Keratinocyte (primary cell): ENCODE measurements at regions not wholly inside any gene's neighbourhood (a gene's known extent, or its start where the extent isn't known, plus 50 kb on each side); places are given as distances from the start of the nearest gene placed in this dataset.

Experiments
- DNase-seq: peaks from one replicate; pipeline ENCODE4 v3.0.0-alpha.2; 2011; ENCODE audit warnings: low read depth, missing footprints, low spot score
- FAIRE-seq: peaks from 2 replicates; lab custom pipeline; 2011; peaks lifted over from hg19 to GRCh38; lab: Jason Lieb, UNC
- H2AFZ ChIP-seq: 2 replicates; pipeline ENCODE4 v1.6.0; 2012; ENCODE audit warnings: low read length, control low read depth, inconsistent platforms; ENCODE audit not compliant: control insufficient read depth
- H3K27ac ChIP-seq: 2 replicates; pipeline ENCODE4 v1.5.1; 2011; ENCODE audit warnings: low read length; ENCODE audit not compliant: control insufficient read depth, insufficient read depth
- H3K27me3 ChIP-seq: 3 replicates; pipeline ENCODE4 v1.6.0; 2011; ENCODE audit warnings: low read length; ENCODE audit not compliant: control insufficient read depth, insufficient read depth; ENCODE audit errors: extremely low read depth
- H3K36me3 ChIP-seq, 2 experiments: 2 replicates in 1 of 2; 3 replicates in 1 of 2; pipeline ENCODE4 v1.5.1; 2011; ENCODE audit warnings: low read length in 2 of 2, mild to moderate bottlenecking in 1 of 2; ENCODE audit not compliant: control insufficient read depth in 2 of 2, insufficient read depth in 2 of 2; ENCODE audit errors: extremely low read depth in 1 of 2
- H3K4me1 ChIP-seq: 3 replicates; pipeline ENCODE4 v1.5.1; 2011; ENCODE audit warnings: low read length; ENCODE audit not compliant: control insufficient read depth, insufficient read depth; ENCODE audit errors: extremely low read depth
- H3K4me2 ChIP-seq: 3 replicates; pipeline ENCODE4 v1.6.0; 2011; ENCODE audit warnings: low read depth, low read length; ENCODE audit not compliant: control insufficient read depth, insufficient read depth; ENCODE audit errors: extremely low read depth
- H3K4me3 ChIP-seq, 3 experiments: fragments of 200-600 bp in 1 of 3; sonication (generic) in 1 of 3; 2 replicates in 2 of 3; 3 replicates in 1 of 3; pipeline ENCODE4 v1.5.1; 2011 to 2016; ENCODE audit warnings: low read length in 3 of 3, mild to moderate bottlenecking in 3 of 3, control low read depth in 2 of 3, inconsistent platforms in 1 of 3, low read depth in 1 of 3, mixed read lengths in 1 of 3, mixed run types in 1 of 3, moderate library complexity in 1 of 3; ENCODE audit not compliant: control insufficient read depth in 2 of 3, insufficient read depth in 2 of 3; ENCODE audit errors: extremely low read depth in 1 of 3
- H3K79me2 ChIP-seq: 2 replicates; pipeline ENCODE4 v1.6.0; 2012; ENCODE audit warnings: low read length; ENCODE audit not compliant: control insufficient read depth, insufficient read depth
- H3K9ac ChIP-seq: 3 replicates; pipeline ENCODE4 v1.6.0; 2011; ENCODE audit warnings: low read length; ENCODE audit not compliant: control insufficient read depth, insufficient read depth; ENCODE audit errors: extremely low read depth
- H3K9me1 ChIP-seq: 3 replicates; pipeline ENCODE4 v1.6.0; 2011; ENCODE audit warnings: low read length; ENCODE audit not compliant: control insufficient read depth, insufficient read depth; ENCODE audit errors: extremely low read depth
- H3K9me3 ChIP-seq: 2 replicates; pipeline ENCODE4 v1.5.1; 2012; ENCODE audit warnings: low read depth, low read length; ENCODE audit not compliant: control insufficient read depth
- H4K20me1 ChIP-seq: 3 replicates; pipeline ENCODE4 v1.6.0; 2011; ENCODE audit warnings: low read length; ENCODE audit not compliant: control insufficient read depth, insufficient read depth; ENCODE audit errors: extremely low read depth
- CTCF ChIP-seq, 3 experiments: IDR thresholded peaks in 1 of 3; conservative IDR thresholded peaks in 1 of 3; optimal IDR thresholded peaks in 1 of 3; 2 replicates in 2 of 3; 3 replicates in 1 of 3; pipeline versions ENCODE3 to v1.5.1; 2011; ENCODE audit warnings: low read length in 3 of 3, mild to moderate bottlenecking in 3 of 3, moderate library complexity in 2 of 3, control low read depth in 1 of 3, inconsistent platforms in 1 of 3; ENCODE audit not compliant: insufficient read depth in 2 of 3; ENCODE audit errors: extremely low read depth in 1 of 3
- EZH2 ChIP-seq: IDR thresholded peaks from one replicate; pipeline ENCODE4 v1.6.1; 2012; ENCODE audit warnings: inconsistent platforms, mild to moderate bottlenecking, low read length, moderate library complexity
- dilution Hi-C: fragments of 300-500 bp; cut with MboI; formaldehyde crosslinking; loops from one replicate; pipeline ENCODE4 v1.7.0; 2020; ENCODE audit warnings: low sequenced_read_pairs; ENCODE audit not compliant: extremely low pct_ligation_motif_present

GRCh38 chr2:142688856-142689605 is 188.4 kb upstream of the KYNU start:
- TF ChIP-seq CTCF (optimal IDR thresholded peaks at IDR 0.05 in 1 of 3, IDR thresholded peaks at IDR 0.05 in 1 of 3, conservative IDR thresholded peaks at IDR 0.05 in 1 of 3; ENCODE audit: extremely low read depth in 1 of 3, insufficient read depth in 2 of 3, low read length in 3 of 3) (no peak), EZH2 (no peak)
- Histone ChIP-seq H3K79me2 (no peaks in the 10 kb centered on the region), H3K4me3 (no peak overlapping the region), H3K4me1 (no peaks in the 10 kb centered on the region), H2AFZ (no peak overlapping the region), H3K4me2 (no peak overlapping the region), H3K27ac (no peak overlapping the region), H3K27me3 (no peaks in the 10 kb centered on the region), H3K9me3 (no peaks in the 10 kb centered on the region), H3K9ac (no peak overlapping the region), H4K20me1 (no peaks in the 10 kb centered on the region), H3K36me3 (no peaks in the 10 kb centered on the region), H3K9me1 (no peaks in the 10 kb centered on the region)
- DNase-seq (no peak), FAIRE-seq (no peak)
- dilution Hi-C loops = no loop called here

GRCh38 chr2:142687509-142687908 is 190.0 kb upstream of the KYNU start:
- Histone ChIP-seq H3K4me2 (no peak overlapping the region), H3K36me3 (no peaks in the 10 kb centered on the region), H3K9me1 (no peaks in the 10 kb centered on the region), H3K4me1 (no peaks in the 10 kb centered on the region), H3K9ac (no peak overlapping the region), H3K27me3 (no peaks in the 10 kb centered on the region), H2AFZ (no peak overlapping the region), H4K20me1 (no peaks in the 10 kb centered on the region), H3K27ac (no peak overlapping the region), H3K79me2 (no peaks in the 10 kb centered on the region), H3K4me3 (no peak overlapping the region), H3K9me3 (no peaks in the 10 kb centered on the region)
- no peak for FAIRE-seq
- no peak for DNase-seq
- dilution Hi-C loops = no loop called here
- TF ChIP-seq CTCF (optimal IDR thresholded peaks at IDR 0.05 in 1 of 3, IDR thresholded peaks at IDR 0.05 in 1 of 3, conservative IDR thresholded peaks at IDR 0.05 in 1 of 3; ENCODE audit: extremely low read depth in 1 of 3, insufficient read depth in 2 of 3, low read length in 3 of 3) = no peak
